Uterus (tissue), 3 donors: ENCODE measurements at regions not wholly inside any gene's neighbourhood (a gene's known extent, or its start where the extent isn't known, plus 50 kb on each side); places are given as distances from the start of the nearest gene placed in this dataset.
"Not testable (repeated sequence)": the region's sequence is repeated elsewhere in the genome, so short reads cannot be mapped to it uniquely, and the experiment has no call there.

Source experiments
- DNase-seq, 2 donors: peaks; one replicate each; pipeline ENCODE4 v3.0.0-alpha.2; 2019 to 2020
- H3K27ac ChIP-seq, 2 donors: fragments of 200-600 bp; sonication (generic); 1 replicate in 1 of 2; 2 replicates in 1 of 2; pipeline ENCODE4 v1.5.1; 2016 to 2018
- H3K27me3 ChIP-seq, 2 donors: fragments of 200-600 bp; sonication (generic); one replicate each; pipeline ENCODE4 v1.5.1; 2018 to 2019; ENCODE audit warnings: control low read depth in 1 of 2
- H3K36me3 ChIP-seq, 2 donors: fragments of 200-600 bp; sonication (generic); one replicate each; pipeline ENCODE4 v1.5.1; 2019; ENCODE audit warnings: control low read depth in 1 of 2
- H3K4me1 ChIP-seq, 2 donors: fragments of 200-600 bp; sonication (generic); one replicate each; pipeline ENCODE4 v1.5.1; 2018 to 2019; ENCODE audit warnings: control low read depth in 1 of 2
- H3K4me3 ChIP-seq, 2 donors: fragments of 200-600 bp; sonication (generic); 1 replicate in 1 of 2; 2 replicates in 1 of 2; pipeline ENCODE4 v1.5.1; 2018 to 2019; ENCODE audit warnings: mild to moderate bottlenecking in 1 of 2
- H3K9me3 ChIP-seq, 2 donors: fragments of 200-600 bp; sonication (generic); one replicate each; pipeline ENCODE4 v1.5.1; 2019; ENCODE audit warnings: control low read depth in 1 of 2
- CTCF ChIP-seq, 4 experiments: fragments of 200-600 bp in 2 of 4; fragments of 450-650 bp in 2 of 4; sonication (generic) in 2 of 4; IDR thresholded peaks; one replicate each; pipeline ENCODE4 v1.5.1; 2016 to 2019; ENCODE audit warnings: antibody characterized with exemption in 4 of 4, mild to moderate bottlenecking in 2 of 4, moderate library complexity in 1 of 4
- POLR2A ChIP-seq, 2 donors: fragments of 450-650 bp; IDR thresholded peaks; one replicate each; pipeline ENCODE4 v1.6.1; 2016; ENCODE audit warnings: antibody characterized with exemption in 2 of 2, mild to moderate bottlenecking in 1 of 2, moderate library complexity in 1 of 2
- intact Hi-C: fragments of 100-400 bp; cut with DNase I; formaldehyde crosslinking; loops from one replicate; pipeline ENCODE4 v1.15.1; 2023; ENCODE audit warnings: low total_unique reads
- donor health status: DM: yes; HTN: yes; CAD: no.

- TF ChIP-seq POLR2A (IDR thresholded peaks at IDR 0.05) (no peak), CTCF (IDR thresholded peaks at IDR 0.05) (no peak)
- no peak overlapping the region for H3K4me3 ChIP-seq
Measured at GRCh38 chr12:74166096-74166495, 371.5 kb upstream of the ATXN7L3B start.

GRCh38 chr12:74169607-74170006 lies 368.0 kb upstream of the ATXN7L3B start:
- no peaks in the 10 kb centered on the region for H3K36me3 ChIP-seq
- H3K4me1 ChIP-seq: no peaks in the 10 kb centered on the region
- no peak overlapping the region for H3K4me3 ChIP-seq
- no peak overlapping the region for H3K27ac ChIP-seq
- no peaks in the 10 kb centered on the region for H3K9me3 ChIP-seq
- DNase-seq: no peak
- intact Hi-C loops: no loop called here
- TF ChIP-seq POLR2A (IDR thresholded peaks at IDR 0.05): no peak
- no peak for TF ChIP-seq CTCF (IDR thresholded peaks at IDR 0.05)
- H3K27me3 ChIP-seq: no peaks in the 10 kb centered on the region

More at GRCh38 chr12:74166096-74166495, 371.5 kb upstream of the ATXN7L3B start:
- Histone ChIP-seq H3K36me3 (no peaks in the 10 kb centered on the region), H3K9me3 (no peaks in the 10 kb centered on the region), H3K27ac (no peak overlapping the region), H3K27me3 (no peaks in the 10 kb centered on the region), H3K4me1 (no peaks in the 10 kb centered on the region)
- no peak for DNase-seq
- intact Hi-C loops: no loop called here

- TF ChIP-seq POLR2A (IDR thresholded peaks at IDR 0.05): no peak
- no peak for TF ChIP-seq CTCF (IDR thresholded peaks at IDR 0.05)
- H3K4me3 ChIP-seq: no peak overlapping the region
- H3K9me3 ChIP-seq: no peaks in the 10 kb centered on the region
- DNase-seq: no peak
- H3K27me3 ChIP-seq: no peaks in the 10 kb centered on the region
- no peaks in the 10 kb centered on the region for H3K36me3 ChIP-seq
- H3K27ac ChIP-seq: no peak overlapping the region
- intact Hi-C loops: no loop called here
- no peaks in the 10 kb centered on the region for H3K4me1 ChIP-seq
Measured at GRCh38 chr12:74170645-74171477, 366.8 kb upstream of the ATXN7L3B start.

GRCh38 chr12:74171478-74171909 lies 366.1 kb upstream of the ATXN7L3B start:
- no peak for TF ChIP-seq CTCF (IDR thresholded peaks at IDR 0.05)
- TF ChIP-seq POLR2A (IDR thresholded peaks at IDR 0.05): no peak
- Histone ChIP-seq H3K27me3 (no peaks in the 10 kb centered on the region), H3K4me3 (no peak overlapping the region), H3K27ac (no peak overlapping the region), H3K36me3 (no peaks in the 10 kb centered on the region), H3K4me1 (no peaks in the 10 kb centered on the region), H3K9me3 (no peaks in the 10 kb centered on the region)
- intact Hi-C loops: no loop called here
- DNase-seq: no peak

GRCh38 chr12:74174961-74175360 lies 362.7 kb upstream of the ATXN7L3B start:
- H3K4me3 ChIP-seq, intact Hi-C loops, H3K9me3 ChIP-seq, H3K4me1 ChIP-seq, H3K36me3 ChIP-seq, H3K27ac ChIP-seq, DNase-seq, H3K27me3 ChIP-seq: not testable (repeated sequence)
